HUES64 (cell line): ENCODE measurements at regions not wholly inside any gene's neighbourhood (a gene's known extent, or its start where the extent isn't known, plus 50 kb on each side); places are given as distances from the start of the nearest gene placed in this dataset.
"Not testable (repeated sequence)": the region's sequence is repeated elsewhere in the genome, so short reads cannot be mapped to it uniquely, and the experiment has no call there.

ENCODE experiments used
- H3K27ac ChIP-seq: 2 replicates; pipeline ENCODE4 v1.7.0; 2013; ENCODE audit warnings: low read depth, low read length, inconsistent platforms
- H3K27me3 ChIP-seq: 2 replicates; pipeline ENCODE4 v1.6.1; 2013; ENCODE audit warnings: mild to moderate bottlenecking, low read length; ENCODE audit not compliant: insufficient read depth
- H3K36me3 ChIP-seq: 2 replicates; pipeline ENCODE4 v1.6.1; 2013; ENCODE audit warnings: mild to moderate bottlenecking, low read length; ENCODE audit not compliant: insufficient read depth
- H3K4me1 ChIP-seq: 2 replicates; pipeline ENCODE4 v1.6.1; 2013; ENCODE audit warnings: mild to moderate bottlenecking, low read length, moderate library complexity; ENCODE audit not compliant: insufficient read depth
- H3K4me3 ChIP-seq: 2 replicates; pipeline ENCODE4 v1.5.1; 2013; ENCODE audit warnings: mild to moderate bottlenecking, low read length, moderate library complexity
- H3K9ac ChIP-seq: 2 replicates; pipeline ENCODE4 v1.6.1; 2013; ENCODE audit warnings: mild to moderate bottlenecking, low read depth, low read length
- H3K9me3 ChIP-seq: 2 replicates; pipeline ENCODE4 v1.6.1; 2013; ENCODE audit warnings: low read depth, low read length; ENCODE audit not compliant: insufficient read depth
- WGBS: fragments of 150-250, 120-280 bp; methylation state at CpG from one replicate; pipeline ENCODE4 v1.1.7; 2013; ENCODE audit warnings: missing lambda C conversion rate; 5-methylcytosine and 5-hydroxymethylcytosine counted together

GRCh38 chr6:67952948-67953347, 682.1 kb upstream of the ADGRB3 start:
- peaks cover 25% of the 10 kb centered on the region for H3K9me3 ChIP-seq
- H3K27me3 ChIP-seq: no peaks in the 10 kb centered on the region
- 89% methylated on average over 1 of the region's 1 CpG for WGBS
- no peaks in the 10 kb centered on the region for H3K36me3 ChIP-seq
- H3K9ac ChIP-seq: no peak overlapping the region
- H3K4me1 ChIP-seq: no peaks in the 10 kb centered on the region
- no peak overlapping the region for H3K27ac ChIP-seq
- H3K4me3 ChIP-seq: no peak overlapping the region

DNA sequence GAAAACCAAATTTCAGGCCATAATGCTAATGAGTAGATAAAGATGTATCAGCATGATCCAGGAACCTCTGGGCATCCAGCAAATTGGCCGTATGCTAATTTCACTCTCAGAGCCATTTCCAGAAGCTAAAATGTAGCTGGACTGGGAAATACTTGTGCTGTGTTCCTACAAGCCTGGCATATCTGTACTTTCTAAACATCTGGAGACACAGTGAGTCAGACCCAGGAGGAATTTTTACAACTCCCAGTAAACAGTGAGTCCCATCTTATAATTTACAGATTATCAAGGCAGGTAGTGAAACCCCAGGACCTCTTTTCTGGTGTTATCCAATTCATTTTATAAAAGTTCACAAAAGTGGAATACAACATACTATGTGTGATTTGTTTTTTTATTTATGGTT, 683.0 kb upstream of the ADGRB3 start:
- Histone ChIP-seq H3K9ac (no peak overlapping the region), H3K4me1 (no peaks in the 10 kb centered on the region), H3K27ac (no peak overlapping the region), H3K4me3 (no peak overlapping the region), H3K9me3 (peaks cover 21% of the 10 kb centered on the region), H3K36me3 (no peaks in the 10 kb centered on the region), H3K27me3 (no peaks in the 10 kb centered on the region)
- 96% methylated on average over 1 of the region's 1 CpG for WGBS

GRCh38 chr6:67947762-67948161, 687.3 kb upstream of the ADGRB3 start:
- WGBS: 94% methylated on average over 1 of the region's 1 CpG
- not testable (repeated sequence) for H3K27me3 ChIP-seq, H3K27ac ChIP-seq, H3K9me3 ChIP-seq, H3K36me3 ChIP-seq, H3K4me3 ChIP-seq, H3K9ac ChIP-seq, H3K4me1 ChIP-seq

GRCh38 chr6:67935976-67936477, 699.1 kb upstream of the ADGRB3 start:
- WGBS: 98% methylated on average over 2 of the region's 2 CpGs
- no peaks in the 10 kb centered on the region for H3K36me3 ChIP-seq
- no peak overlapping the region for H3K9ac ChIP-seq
- H3K27me3 ChIP-seq: no peaks in the 10 kb centered on the region
- no peaks in the 10 kb centered on the region for H3K4me1 ChIP-seq
- H3K27ac ChIP-seq: no peak overlapping the region
- H3K9me3 ChIP-seq: peaks cover 6% of the 10 kb centered on the region
- H3K4me3 ChIP-seq: no peak overlapping the region

GRCh38 chr6:67933278-67933677, 701.8 kb upstream of the ADGRB3 start:
- Histone ChIP-seq H3K9ac (no peak overlapping the region), H3K36me3 (no peaks in the 10 kb centered on the region), H3K4me3 (no peak overlapping the region), H3K4me1 (no peaks in the 10 kb centered on the region), H3K27ac (no peak overlapping the region), H3K27me3 (no peaks in the 10 kb centered on the region), H3K9me3 (no peaks in the 10 kb centered on the region)
- WGBS: 47% methylated on average over 1 of the region's 1 CpG

- H3K9me3 ChIP-seq, H3K27ac ChIP-seq, H3K9ac ChIP-seq, H3K4me3 ChIP-seq, H3K4me1 ChIP-seq, H3K27me3 ChIP-seq, H3K36me3 ChIP-seq: not testable (repeated sequence)
- WGBS: no CpG with 5 or more reads among the region's 3 CpGs
Observed at GRCh38 chr6:67922588-67922987, 712.5 kb upstream of the ADGRB3 start.

DNA sequence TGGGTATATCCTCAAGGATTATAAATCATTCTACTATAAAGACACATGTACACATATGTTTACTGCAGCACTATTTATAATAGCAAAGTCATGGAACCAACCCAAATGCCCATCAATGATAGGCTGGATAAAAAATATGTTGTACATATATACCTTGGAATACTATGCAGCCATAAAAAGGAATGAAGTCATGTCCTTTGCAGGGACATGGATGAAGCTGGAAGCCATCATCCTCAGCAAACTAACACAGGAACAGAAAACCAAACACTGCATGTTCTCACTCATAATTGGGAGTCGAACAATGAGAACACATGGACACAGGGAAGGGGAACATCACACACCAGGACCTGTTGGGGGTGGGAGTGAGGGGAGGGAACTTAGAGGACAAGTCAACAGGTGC, 715.0 kb upstream of the ADGRB3 start:
- H3K9ac ChIP-seq, H3K27me3 ChIP-seq, H3K36me3 ChIP-seq, H3K4me3 ChIP-seq, H3K9me3 ChIP-seq, H3K27ac ChIP-seq, H3K4me1 ChIP-seq: not testable (repeated sequence)
- 100% methylated on average over 1 of the region's 1 CpG for WGBS

DNA sequence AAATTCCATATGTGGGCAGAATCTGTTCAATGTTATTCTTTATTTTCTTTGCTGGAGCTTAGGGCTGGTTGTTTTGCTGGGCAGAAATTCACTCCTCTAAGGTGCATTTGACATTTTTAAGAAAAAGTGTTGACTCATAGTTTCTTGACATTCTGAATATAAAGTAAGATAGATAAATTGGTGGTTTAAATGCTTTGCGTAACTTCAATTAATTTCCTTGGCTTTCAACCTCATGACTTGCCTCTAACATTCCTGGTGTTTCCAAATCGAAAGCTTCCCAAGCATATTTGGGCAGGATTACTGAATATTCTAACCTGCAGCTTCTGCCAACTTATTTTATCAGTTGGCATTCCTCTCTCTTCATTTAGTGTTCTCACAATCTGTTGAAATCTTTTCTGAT, 718.7 kb upstream of the ADGRB3 start:
- Histone ChIP-seq H3K9me3 (no peaks in the 10 kb centered on the region), H3K27ac (no peak overlapping the region), H3K9ac (no peak overlapping the region), H3K27me3 (no peaks in the 10 kb centered on the region), H3K4me1 (no peaks in the 10 kb centered on the region), H3K36me3 (no peaks in the 10 kb centered on the region), H3K4me3 (no peak overlapping the region)
- 95% methylated on average over 2 of the region's 2 CpGs for WGBS

DNA sequence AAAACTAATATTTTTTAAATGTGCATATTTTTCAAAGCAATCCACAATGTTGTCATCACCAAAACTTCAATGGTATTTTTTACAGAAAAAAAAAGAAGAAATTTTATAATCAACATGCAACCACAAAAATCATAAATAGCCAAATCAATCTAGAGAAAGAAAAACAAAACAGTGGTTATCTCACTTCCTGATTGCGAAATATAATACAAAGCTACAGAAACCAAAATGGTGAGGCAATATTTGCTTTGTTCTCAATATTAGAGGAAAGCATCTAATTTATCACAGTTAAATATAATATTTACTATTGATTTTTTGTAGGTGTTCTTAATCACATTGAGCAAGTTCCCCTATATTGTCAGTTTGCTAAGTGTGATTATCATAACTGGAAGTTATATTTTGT, 720.7 kb upstream of the ADGRB3 start:
- Histone ChIP-seq H3K27me3 (no peaks in the 10 kb centered on the region), H3K4me1 (no peaks in the 10 kb centered on the region), H3K36me3 (no peaks in the 10 kb centered on the region), H3K9me3 (no peaks in the 10 kb centered on the region), H3K4me3 (no peak overlapping the region), H3K9ac (no peak overlapping the region), H3K27ac (no peak overlapping the region)
- 67% methylated on average over 1 of the region's 1 CpG for WGBS

DNA sequence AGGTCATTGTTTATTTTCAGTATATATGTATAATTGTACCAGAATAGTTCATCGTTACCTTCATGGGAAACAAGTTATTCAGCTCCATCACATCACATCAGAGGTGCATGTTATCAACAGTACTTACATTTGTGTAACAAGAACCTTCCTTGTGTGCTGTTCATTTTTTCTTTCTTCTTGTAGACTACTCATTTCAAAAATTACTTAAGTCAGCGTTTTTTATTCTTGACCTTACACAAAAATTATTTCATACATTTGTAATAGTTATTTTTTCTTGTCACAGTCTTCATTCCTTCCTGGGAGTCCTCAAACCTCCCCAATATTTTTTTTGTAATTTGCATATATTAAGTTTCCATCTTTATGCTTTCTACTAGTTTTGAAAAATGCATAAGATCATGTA, 725.7 kb upstream of the ADGRB3 start:
- no peaks in the 10 kb centered on the region for H3K9me3 ChIP-seq
- H3K4me1 ChIP-seq: no peaks in the 10 kb centered on the region
- no peak overlapping the region for H3K27ac ChIP-seq
- H3K4me3 ChIP-seq: no peak overlapping the region
- WGBS: 100% methylated on average over 1 of the region's 2 CpGs
- H3K9ac ChIP-seq: no peak overlapping the region
- H3K36me3 ChIP-seq: no peaks in the 10 kb centered on the region
- H3K27me3 ChIP-seq: no peaks in the 10 kb centered on the region

- Histone ChIP-seq H3K4me1 (no peaks in the 10 kb centered on the region), H3K27me3 (no peaks in the 10 kb centered on the region), H3K27ac (no peak overlapping the region), H3K4me3 (no peak overlapping the region), H3K9me3 (no peaks in the 10 kb centered on the region), H3K36me3 (no peaks in the 10 kb centered on the region), H3K9ac (no peak overlapping the region)
- 80% methylated on average over 1 of the region's 2 CpGs for WGBS
Observed at GRCh38 chr6:67908379-67908778, 726.7 kb upstream of the ADGRB3 start.

DNA sequence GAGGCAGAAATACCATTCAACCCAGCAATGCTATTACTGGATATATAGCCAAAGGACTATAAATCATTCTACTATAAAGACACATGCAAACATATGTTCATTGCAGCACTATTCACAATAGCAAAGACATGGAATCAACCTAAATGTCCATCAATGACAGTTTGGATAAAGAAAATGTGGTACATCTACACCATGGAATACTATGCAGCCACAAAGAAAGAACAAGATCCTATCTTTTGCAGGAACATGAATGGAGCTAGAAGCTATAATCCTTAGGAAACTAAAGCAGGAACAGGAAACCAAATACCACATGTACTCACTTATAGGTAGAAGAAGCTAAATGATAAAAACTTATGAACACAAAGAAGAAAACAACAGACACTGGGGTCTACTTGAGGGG, 730.3 kb upstream of the ADGRB3 start:
- H3K4me3 ChIP-seq, H3K9ac ChIP-seq, H3K27me3 ChIP-seq, H3K4me1 ChIP-seq, H3K9me3 ChIP-seq, H3K36me3 ChIP-seq, H3K27ac ChIP-seq: not testable (repeated sequence)
